ENCODE measurements at regions not wholly inside any gene's neighbourhood (a gene's known extent, or its start where the extent isn't known, plus 50 kb on each side); places are given as distances from the start of the nearest gene placed in this dataset.

- TF ChIP-seq, protein P1, sequence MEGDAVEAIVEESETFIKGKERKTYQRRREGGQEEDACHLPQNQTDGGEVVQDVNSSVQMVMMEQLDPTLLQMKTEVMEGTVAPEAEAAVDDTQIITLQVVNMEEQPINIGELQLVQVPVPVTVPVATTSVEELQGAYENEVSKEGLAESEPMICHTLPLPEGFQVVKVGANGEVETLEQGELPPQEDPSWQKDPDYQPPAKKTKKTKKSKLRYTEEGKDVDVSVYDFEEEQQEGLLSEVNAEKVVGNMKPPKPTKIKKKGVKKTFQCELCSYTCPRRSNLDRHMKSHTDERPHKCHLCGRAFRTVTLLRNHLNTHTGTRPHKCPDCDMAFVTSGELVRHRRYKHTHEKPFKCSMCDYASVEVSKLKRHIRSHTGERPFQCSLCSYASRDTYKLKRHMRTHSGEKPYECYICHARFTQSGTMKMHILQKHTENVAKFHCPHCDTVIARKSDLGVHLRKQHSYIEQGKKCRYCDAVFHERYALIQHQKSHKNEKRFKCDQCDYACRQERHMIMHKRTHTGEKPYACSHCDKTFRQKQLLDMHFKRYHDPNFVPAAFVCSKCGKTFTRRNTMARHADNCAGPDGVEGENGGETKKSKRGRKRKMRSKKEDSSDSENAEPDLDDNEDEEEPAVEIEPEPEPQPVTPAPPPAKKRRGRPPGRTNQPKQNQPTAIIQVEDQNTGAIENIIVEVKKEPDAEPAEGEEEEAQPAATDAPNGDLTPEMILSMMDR (IDR thresholded peaks at IDR 0.05): no peak
- no peak for TF ChIP-seq POLR2A (IDR thresholded peaks at IDR 0.05)
Observed at GRCh38 chr6:48889429-48889828, 573.6 kb downstream of the MMUT start.

Data from prostate gland (tissue), 2 donors.